Ammon's horn (tissue), 1 donor: ENCODE measurements at regions not wholly inside any gene's neighbourhood (a gene's known extent, or its start where the extent isn't known, plus 50 kb on each side); places are given as distances from the start of the nearest gene placed in this dataset.

Experiments used
- DNase-seq: peaks from one replicate; pipeline ENCODE4 v3.0.0-alpha.2; 2016; ENCODE audit warnings: low spot score

GRCh38 chrX:98605941-98606340 is 1722.2 kb downstream of the RPA4 start:
- DNase-seq, result no peak

DNA sequence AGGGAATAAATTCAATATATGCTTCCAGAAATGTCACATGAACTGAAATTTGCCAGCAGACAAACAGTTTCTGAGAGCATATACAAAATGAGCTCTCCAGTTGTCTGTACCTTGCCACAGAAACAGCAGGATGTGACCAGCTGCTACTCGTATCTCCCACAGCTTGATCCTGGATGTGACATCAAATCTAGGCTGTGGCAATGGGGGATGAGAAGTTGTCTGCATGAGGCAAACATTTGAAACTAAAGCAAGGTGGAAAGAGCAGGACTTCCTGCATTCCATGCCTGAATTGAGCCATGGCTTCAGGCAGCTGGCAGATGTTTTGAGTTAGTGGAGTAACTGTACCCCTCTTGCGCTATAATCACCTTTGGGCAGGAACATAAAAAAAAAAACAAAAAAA is 1724.0 kb downstream of the RPA4 start:
- DNase-seq, result no peak

GRCh38 chrX:98627645-98628044 is 1743.9 kb downstream of the RPA4 start:
- DNase-seq, result no peak

DNA sequence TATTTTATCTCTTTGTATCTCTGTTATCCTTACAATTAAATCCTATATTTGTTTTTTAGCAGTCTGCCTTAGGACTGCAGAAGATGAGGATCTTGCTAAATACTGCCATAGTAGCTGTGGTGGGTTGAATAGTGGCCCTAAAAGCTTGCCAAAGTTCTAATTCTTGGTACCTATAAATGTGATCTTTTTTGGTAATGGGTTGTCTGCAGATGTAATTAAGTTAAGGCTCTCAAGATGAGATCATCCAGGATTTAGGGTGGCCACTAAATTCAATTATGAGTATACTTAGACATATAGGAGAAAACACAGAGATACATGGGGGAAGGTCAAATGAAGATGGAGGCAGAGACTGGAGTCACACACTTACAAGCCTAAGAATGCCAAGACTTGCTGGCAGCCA is 1753.7 kb downstream of the RPA4 start:
- no peak for DNase-seq

DNA sequence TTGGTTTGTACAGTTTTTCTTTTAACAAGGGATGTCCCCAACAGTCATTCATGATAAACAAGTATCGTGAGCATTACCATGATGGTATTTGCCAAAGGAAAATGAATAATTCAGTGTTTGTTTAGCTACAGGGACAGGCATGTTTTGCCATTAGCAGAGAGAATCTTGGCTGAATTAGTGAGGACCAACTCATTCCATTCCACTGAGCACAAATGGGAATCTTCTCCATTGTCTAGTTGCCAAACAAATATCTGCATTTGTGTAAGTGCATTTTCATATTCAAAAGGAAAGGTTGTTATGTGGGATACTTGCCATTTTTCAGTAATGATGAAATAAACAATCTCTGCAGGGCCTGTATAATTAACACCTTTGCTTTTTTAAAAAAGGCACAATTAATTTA is 1762.6 kb downstream of the RPA4 start:
- no peak for DNase-seq

- DNase-seq, result no peak
Measured at GRCh38 chrX:98654565-98654964, 1755.5 kb downstream of the PCDH19 start.
